PC-9 (cell line): ENCODE measurements at regions not wholly inside any gene's neighbourhood (a gene's known extent, or its start where the extent isn't known, plus 50 kb on each side); places are given as distances from the start of the nearest gene placed in this dataset.

ENCODE experiments used
- BruUV-seq: library from RNA; stranded (reverse); fragments of 400-500 nt; replicated peaks from 2 replicates; lab custom pipeline; 2021; lab: Mats Ljungman, UMichigan
- CTCF ChIA-PET: fragments of 300-600 bp; sonication (Branson Sonifier 250); formaldehyde crosslinking; loops from one replicate; lab custom pipeline; 2022; ENCODE audit warnings: antibody characterized with exemption; lab: Charles Lee
- POLR2A ChIA-PET: fragments of 300-600 bp; sonication (Branson Sonifier 250); formaldehyde crosslinking; loops from one replicate; lab custom pipeline; 2022; ENCODE audit warnings: antibody characterized with exemption; ENCODE audit not compliant: unreplicated experiment; lab: Charles Lee
- DNase-seq, 2 experiments: peaks; one replicate each; pipeline versions ENCODE4 v3.0.0 to v3.0.0-alpha.2; 2015 to 2022; ENCODE audit warnings: mixed read lengths in 1 of 2
- H2AFZ ChIP-seq: fragments of 200-600 bp; sonication (generic); 2 replicates; pipeline ENCODE4 v1.8.1; 2017; ENCODE audit warnings: antibody characterized with exemption
- H3F3A ChIP-seq: fragments of 200-600 bp; sonication (generic); 2 replicates; pipeline ENCODE4 v1.8.1; 2017; ENCODE audit warnings: antibody characterized with exemption, mild to moderate bottlenecking, low read depth; ENCODE audit not compliant: insufficient read depth
- H3K27ac ChIP-seq: fragments of 200-600 bp; sonication (generic); 2 replicates; pipeline ENCODE4 v1.6.1; 2016; ENCODE audit warnings: mixed run types
- H3K27me3 ChIP-seq: fragments of 200-600 bp; sonication (generic); 2 replicates; pipeline ENCODE4 v1.6.1; 2016; ENCODE audit warnings: low read depth, mixed run types; ENCODE audit not compliant: insufficient read depth
- H3K36me3 ChIP-seq: fragments of 200-600 bp; sonication (generic); 2 replicates; pipeline ENCODE4 v1.6.1; 2016; ENCODE audit warnings: low read depth, mixed run types
- H3K4me1 ChIP-seq: fragments of 200-600 bp; sonication (generic); replicated peaks from 2 replicates; pipeline ENCODE4 v1.6.1; 2016; ENCODE audit warnings: mixed run types; ENCODE audit not compliant: insufficient read depth
- H3K4me2 ChIP-seq: fragments of 200-600 bp; sonication (generic); 2 replicates; pipeline ENCODE4 v1.6.1; 2017; ENCODE audit warnings: mixed run types
- H3K4me3 ChIP-seq: fragments of 200-600 bp; sonication (generic); 2 replicates; pipeline ENCODE4 v1.6.1; 2016; ENCODE audit warnings: mixed run types
- H3K79me2 ChIP-seq: fragments of 200-600 bp; sonication (generic); 2 replicates; pipeline ENCODE4 v1.6.1; 2017; ENCODE audit warnings: low read depth, mixed run types
- H3K9me2 ChIP-seq: fragments of 200-600 bp; sonication (generic); 2 replicates; pipeline ENCODE4 v1.8.1; 2017; ENCODE audit warnings: mild to moderate bottlenecking; ENCODE audit not compliant: insufficient read depth
- H3K9me3 ChIP-seq: fragments of 200-600 bp; sonication (generic); 2 replicates; pipeline ENCODE4 v1.8.1; 2016; ENCODE audit warnings: low read depth; ENCODE audit not compliant: insufficient read depth
- H4K20me1 ChIP-seq: fragments of 200-600 bp; sonication (generic); 2 replicates; pipeline ENCODE4 v1.8.1; 2017; ENCODE audit not compliant: insufficient read depth
- CTCF ChIP-seq: fragments of 200-600 bp; sonication (generic); conservative IDR thresholded peaks from 2 replicates; pipeline ENCODE4 v1.6.1; 2017; ENCODE audit warnings: mixed run types, antibody characterized with exemption, mild to moderate bottlenecking, moderate library complexity
- EZH2 ChIP-seq: fragments of 200-600 bp; sonication (generic); IDR thresholded peaks from 2 replicates; pipeline ENCODE4 v1.8.0; 2017; ENCODE audit warnings: antibody characterized with exemption, low read depth
- intact Hi-C: fragments of 100-400 bp; cut with micrococcal nuclease; formaldehyde crosslinking; loops from one replicate; pipeline ENCODE4 v1.10.0; 2022; ENCODE audit not compliant: unreplicated experiment

DNA sequence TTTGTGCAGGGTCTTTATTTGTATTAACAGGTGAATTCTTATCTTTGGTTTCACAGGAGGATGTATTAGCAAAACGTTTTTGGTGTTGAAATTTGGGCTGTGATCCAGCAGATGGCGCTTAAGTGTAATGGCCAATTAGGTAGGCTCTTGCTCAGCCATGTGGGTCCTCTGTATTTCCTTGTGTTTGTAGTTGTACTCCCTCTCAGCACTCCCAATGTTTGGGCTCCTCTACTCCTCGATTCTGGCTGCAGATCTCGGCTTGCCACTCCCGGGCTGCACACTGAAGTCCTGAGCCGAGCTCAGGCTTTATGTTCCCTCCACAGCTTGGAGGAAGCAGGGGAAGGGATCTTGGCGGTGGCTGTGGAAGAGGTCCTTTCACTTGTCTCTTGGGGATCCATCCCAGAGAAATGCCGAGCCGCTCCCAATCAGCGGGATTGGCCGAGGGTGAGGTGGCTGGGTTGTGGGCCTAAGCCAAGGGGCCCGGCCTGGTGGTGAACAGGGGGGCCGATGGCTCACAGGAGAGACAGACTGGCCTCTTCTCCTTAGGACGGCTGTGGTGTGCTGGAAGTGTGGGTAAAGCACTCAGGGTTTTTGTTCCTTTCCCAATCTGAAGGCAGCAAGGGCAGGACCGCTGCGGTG lies 133.7 kb downstream of the AEBP2 start:
- no peaks in the 10 kb centered on the region for H3K79me2 ChIP-seq
- BruUV-seq: no TSS peak
- no peaks in the 10 kb centered on the region for H3K9me3 ChIP-seq
- no peak overlapping the region for H3K4me3 ChIP-seq
- CTCF ChIA-PET: interaction anchor here (0.7 kb wide), 1 partner anchor 300 kb away, joined by 3 read pairs; no protein-coding TSS in a partner anchor
- no peak overlapping the region for H3K4me2 ChIP-seq
- intact Hi-C loops: loop anchor here (1.0 kb wide), 1 partner anchor 70 kb away; no protein-coding TSS in a partner anchor
- H3K9me2 ChIP-seq: no peaks in the 10 kb centered on the region
- H3K36me3 ChIP-seq: no peaks in the 10 kb centered on the region
- no peak overlapping the region for H3K27ac ChIP-seq
- peak in 1 of 2 experiments; percentile 41 for DNase-seq
- POLR2A ChIA-PET: no interaction called here
- H4K20me1 ChIP-seq: no peaks in the 10 kb centered on the region
- no peaks in the 10 kb centered on the region for H3K4me1 ChIP-seq
- H2AFZ ChIP-seq: no peak overlapping the region
- TF ChIP-seq CTCF (peak; percentile 68), EZH2 (no peak)
- no peaks in the 10 kb centered on the region for H3F3A ChIP-seq
- H3K27me3 ChIP-seq: no peaks in the 10 kb centered on the region

DNA sequence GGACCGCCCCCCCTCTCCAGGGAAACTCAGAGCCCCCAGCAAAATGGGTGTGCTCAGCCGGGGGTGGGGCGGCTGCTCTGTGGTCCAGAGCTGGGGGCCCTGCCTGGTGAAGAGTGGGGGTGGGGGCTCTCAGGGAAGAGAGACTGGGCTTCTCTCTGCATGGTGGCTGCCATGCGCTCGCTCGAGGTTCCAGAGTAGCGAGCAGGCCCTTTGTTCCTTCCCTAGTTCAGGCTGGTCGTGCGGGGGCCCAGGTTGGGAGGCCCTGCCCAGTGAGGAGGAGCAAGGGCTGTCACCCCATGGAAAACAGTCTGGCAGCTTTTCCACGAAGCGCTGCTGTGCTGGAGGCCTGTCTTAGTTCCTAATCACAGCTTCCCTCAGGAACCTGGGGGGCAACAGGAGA lies 134.6 kb downstream of the AEBP2 start:
- H3K27me3 ChIP-seq: no peaks in the 10 kb centered on the region
- TF ChIP-seq EZH2: no peak
- TF ChIP-seq CTCF: no peak
- no peak overlapping the region for H3K27ac ChIP-seq
- BruUV-seq: no TSS peak
- no peak for DNase-seq
- no peaks in the 10 kb centered on the region for H3F3A ChIP-seq
- CTCF ChIA-PET: no interaction called here
- H3K4me1 ChIP-seq: no peaks in the 10 kb centered on the region
- H3K36me3 ChIP-seq: no peaks in the 10 kb centered on the region
- no peak overlapping the region for H3K4me3 ChIP-seq
- no peaks in the 10 kb centered on the region for H3K79me2 ChIP-seq
- H3K9me2 ChIP-seq: no peaks in the 10 kb centered on the region
- no peak overlapping the region for H3K4me2 ChIP-seq
- no peak overlapping the region for H2AFZ ChIP-seq
- no peaks in the 10 kb centered on the region for H4K20me1 ChIP-seq
- intact Hi-C loops: no loop called here
- no peaks in the 10 kb centered on the region for H3K9me3 ChIP-seq
- POLR2A ChIA-PET: no interaction called here

- no peak for TF ChIP-seq EZH2
- no peak for TF ChIP-seq CTCF
- no peak for DNase-seq
- H3K4me3 ChIP-seq: no peak overlapping the region
- no peaks in the 10 kb centered on the region for H3K9me3 ChIP-seq
- H3K36me3 ChIP-seq: no peaks in the 10 kb centered on the region
- no peaks in the 10 kb centered on the region for H3F3A ChIP-seq
- H3K9me2 ChIP-seq: no peaks in the 10 kb centered on the region
- no peak overlapping the region for H2AFZ ChIP-seq
- H3K79me2 ChIP-seq: no peaks in the 10 kb centered on the region
- POLR2A ChIA-PET: no interaction called here
- CTCF ChIA-PET: interaction anchor here (0.5 to 0.6 kb wide), 2 partner anchors 293 to 1421 kb away, joined by 3 to 6 read pairs; no protein-coding TSS in a partner anchor
- no peaks in the 10 kb centered on the region for H3K27me3 ChIP-seq
- H4K20me1 ChIP-seq: no peaks in the 10 kb centered on the region
- H3K4me2 ChIP-seq: no peak overlapping the region
- no peaks in the 10 kb centered on the region for H3K4me1 ChIP-seq
- BruUV-seq: no TSS peak
- intact Hi-C loops: no loop called here
- no peak overlapping the region for H3K27ac ChIP-seq
Measured at GRCh38 chr12:19574601-19575000, 135.3 kb downstream of the AEBP2 start.
